Activated naive CD8-positive, alpha-beta T cell treated with anti-CD3 and anti-CD28 coated beads, Interleukin-2, amount 50 U/mL, for 24 hours (primary cell): ENCODE measurements at regions not wholly inside any gene's neighbourhood (a gene's known extent, or its start where the extent isn't known, plus 50 kb on each side); places are given as distances from the start of the nearest gene placed in this dataset.

Experiments
- ATAC-seq: fragments of 150-1000 bp; cut with Tn5 transposase; one replicate; pipeline ENCODE4 v1.10.0; 2021
- DNase-seq: peaks from one replicate; pipeline ENCODE4 v3.0.0; 2021
- H3K27ac Mint-ChIP-seq: one replicate; pipeline ENCODE4 v1.8.0; 2021; ENCODE audit warnings: mild to moderate bottlenecking, mixed read lengths
- H3K27me3 Mint-ChIP-seq: one replicate; pipeline ENCODE4 v1.8.0; 2021; ENCODE audit warnings: mixed read lengths
- H3K36me3 Mint-ChIP-seq: one replicate; pipeline ENCODE4 v1.8.0; 2021; ENCODE audit warnings: low read depth, mixed read lengths
- H3K4me1 Mint-ChIP-seq: one replicate; pipeline ENCODE4 v1.8.0; 2021; ENCODE audit warnings: mixed read lengths
- H3K4me3 Mint-ChIP-seq: one replicate; pipeline ENCODE4 v1.8.0; 2021; ENCODE audit warnings: mild to moderate bottlenecking, moderate library complexity, mixed read lengths
- H3K9me3 Mint-ChIP-seq: one replicate; pipeline ENCODE4 v1.8.0; 2021; ENCODE audit warnings: mixed read lengths

GRCh38 chr20:50251992-50252511 lies 61.4 kb downstream of the CEBPB start:
- no peaks in the 10 kb centered on the region for H3K9me3 Mint-ChIP-seq
- H3K4me3 Mint-ChIP-seq = no peak overlapping the region
- H3K27me3 Mint-ChIP-seq = peaks cover 8% of the 10 kb centered on the region
- no peak overlapping the region for H3K27ac Mint-ChIP-seq
- ATAC-seq = no peak
- no peaks in the 10 kb centered on the region for H3K36me3 Mint-ChIP-seq
- DNase-seq = no peak
- no peaks in the 10 kb centered on the region for H3K4me1 Mint-ChIP-seq

DNA sequence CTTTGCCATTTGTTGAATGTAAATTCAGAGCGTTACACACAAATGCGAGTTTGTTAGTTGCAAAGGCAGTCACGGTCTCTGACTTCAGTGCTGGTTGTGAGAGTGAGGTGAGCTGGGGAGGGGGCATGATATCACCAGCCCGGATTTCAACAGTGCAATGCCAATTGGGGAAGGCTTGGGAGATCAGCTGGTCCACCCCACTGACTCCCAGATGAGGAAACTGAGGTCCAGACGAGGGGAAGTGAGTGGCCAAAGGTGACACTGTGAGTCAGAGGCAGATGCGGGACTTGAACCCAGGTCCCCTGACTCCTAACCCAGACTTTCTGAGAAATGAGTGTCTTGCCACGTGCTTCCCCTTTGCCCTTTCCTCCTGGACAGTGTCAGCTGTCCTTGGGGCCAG lies 62.1 kb downstream of the CEBPB start:
- H3K9me3 Mint-ChIP-seq = no peaks in the 10 kb centered on the region
- peaks cover 8% of the 10 kb centered on the region for H3K27me3 Mint-ChIP-seq
- DNase-seq (no peak), ATAC-seq (no peak)
- H3K27ac Mint-ChIP-seq = no peak overlapping the region
- no peaks in the 10 kb centered on the region for H3K4me1 Mint-ChIP-seq
- no peaks in the 10 kb centered on the region for H3K36me3 Mint-ChIP-seq
- H3K4me3 Mint-ChIP-seq = no peak overlapping the region

DNA sequence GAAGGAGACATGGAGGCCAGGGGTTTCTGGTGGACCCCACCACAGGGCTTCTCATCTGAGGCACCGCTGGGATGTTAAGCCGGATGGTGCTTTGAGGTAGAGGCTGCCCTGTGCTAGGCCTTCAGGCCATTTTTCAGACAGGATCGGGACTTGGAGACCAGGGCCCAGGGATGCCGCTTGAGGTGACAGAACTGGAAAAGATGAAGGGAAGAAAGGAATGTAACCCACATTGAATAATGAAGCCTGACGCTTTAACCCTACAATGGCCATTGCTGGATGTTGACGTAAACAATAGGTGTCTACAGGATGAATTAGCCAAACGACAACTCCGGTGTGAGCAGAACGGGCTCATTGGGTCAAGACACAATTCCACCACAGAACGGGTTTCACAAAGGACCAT lies 62.5 kb downstream of the CEBPB start:
- no peak overlapping the region for H3K27ac Mint-ChIP-seq

DNA sequence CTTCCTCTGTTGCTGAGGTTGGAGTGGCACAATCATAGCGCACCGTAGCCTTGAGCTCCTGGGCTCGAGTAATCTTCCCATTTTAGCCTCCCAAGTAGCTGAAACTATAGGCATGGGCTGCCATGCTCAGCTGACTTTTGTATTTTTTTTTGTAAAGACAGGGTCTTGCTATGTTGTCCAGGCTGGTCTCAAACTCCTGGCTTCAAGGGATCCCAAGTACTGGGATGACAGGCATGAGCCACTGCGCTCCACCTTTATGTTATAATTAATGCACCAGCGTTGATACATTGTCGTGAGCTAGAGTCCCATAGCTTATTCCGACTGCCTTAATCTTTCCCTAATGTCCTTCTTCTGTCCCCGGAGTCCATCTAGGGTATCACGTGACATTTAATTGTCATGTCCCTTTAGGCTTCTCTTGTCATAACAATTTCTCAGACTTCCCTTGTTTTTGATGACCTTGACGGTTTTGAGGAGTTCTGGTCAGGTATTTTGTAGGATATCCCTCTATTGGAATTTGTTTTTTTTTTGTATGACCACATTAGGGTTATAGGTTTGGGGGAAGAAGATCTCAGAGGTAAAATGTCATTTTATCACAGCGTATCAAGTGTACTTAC lies 63.9 kb downstream of the CEBPB start:
- no peaks in the 10 kb centered on the region for H3K9me3 Mint-ChIP-seq
- no peak overlapping the region for H3K4me3 Mint-ChIP-seq
- no peak for ATAC-seq

More for the DNA sequence above, 62.5 kb downstream of the CEBPB start:
- ATAC-seq (no peak), DNase-seq (no peak)
- Mint-ChIP-seq H3K9me3 (no peaks in the 10 kb centered on the region), H3K4me1 (no peaks in the 10 kb centered on the region), H3K27me3 (peaks cover 8% of the 10 kb centered on the region), H3K4me3 (no peak overlapping the region), H3K36me3 (no peaks in the 10 kb centered on the region)

DNA sequence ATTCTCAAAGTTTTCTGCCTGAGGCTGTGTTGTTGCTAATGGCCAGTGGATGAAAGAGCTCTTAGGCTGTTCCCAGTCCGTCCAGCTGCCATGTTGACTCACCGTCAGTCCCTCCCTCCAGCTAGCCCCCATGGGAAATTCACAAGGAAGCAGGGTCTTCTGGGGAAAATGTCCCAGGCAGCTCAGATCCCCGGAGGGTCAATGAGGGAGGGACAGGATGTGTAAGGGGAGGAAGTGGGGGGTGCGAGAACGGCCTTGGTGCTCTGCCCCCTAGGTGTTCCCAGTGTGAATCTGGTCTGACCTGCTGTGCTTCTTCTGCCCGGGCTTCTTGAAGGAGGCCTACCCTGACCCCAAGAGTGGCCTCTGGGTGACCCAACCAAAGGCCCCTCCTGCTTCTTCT lies 65.9 kb downstream of the CEBPB start:
- Mint-ChIP-seq H3K36me3 (no peaks in the 10 kb centered on the region), H3K4me1 (peaks cover 9% of the 10 kb centered on the region), H3K27me3 (peaks cover 10% of the 10 kb centered on the region), H3K4me3 (no peak overlapping the region), H3K9me3 (no peaks in the 10 kb centered on the region), H3K27ac (no peak overlapping the region)
- DNase-seq = no peak
- no peak for ATAC-seq

More for the DNA sequence above, 63.9 kb downstream of the CEBPB start:
- Mint-ChIP-seq H3K27me3 (peaks cover 10% of the 10 kb centered on the region), H3K4me1 (no peaks in the 10 kb centered on the region), H3K36me3 (no peaks in the 10 kb centered on the region), H3K27ac (no peak overlapping the region)
- DNase-seq = no peak

- DNase-seq (no peak), ATAC-seq (no peak)
- H3K27me3 Mint-ChIP-seq = peaks cover 10% of the 10 kb centered on the region
- H3K4me3 Mint-ChIP-seq = no peak overlapping the region
- H3K9me3 Mint-ChIP-seq = no peaks in the 10 kb centered on the region
- H3K27ac Mint-ChIP-seq = no peak overlapping the region
- H3K4me1 Mint-ChIP-seq = peaks cover 9% of the 10 kb centered on the region
- no peaks in the 10 kb centered on the region for H3K36me3 Mint-ChIP-seq
These were observed 67.2 kb downstream of the CEBPB start for GRCh38 chr20:50257860-50258259.

GRCh38 chr20:50258790-50259483 lies 68.3 kb downstream of the CEBPB start:
- Mint-ChIP-seq H3K4me3 (no peak overlapping the region), H3K27me3 (peaks cover 6% of the 10 kb centered on the region), H3K9me3 (no peaks in the 10 kb centered on the region), H3K4me1 (peaks cover 9% of the 10 kb centered on the region), H3K27ac (no peak overlapping the region), H3K36me3 (no peaks in the 10 kb centered on the region)
- DNase-seq = no peak
- peak; percentile 10 for ATAC-seq

- Mint-ChIP-seq H3K4me3 (no peak overlapping the region), H3K27ac (no peak overlapping the region), H3K4me1 (peaks cover 9% of the 10 kb centered on the region), H3K36me3 (no peaks in the 10 kb centered on the region), H3K27me3 (peaks cover 4% of the 10 kb centered on the region), H3K9me3 (no peaks in the 10 kb centered on the region)
- ATAC-seq (no peak), DNase-seq (no peak)
These were observed 69.3 kb downstream of the CEBPB start for GRCh38 chr20:50259705-50260478.

GRCh38 chr20:50260479-50261221 lies 70.0 kb downstream of the CEBPB start:
- Mint-ChIP-seq H3K4me3 (no peak overlapping the region), H3K9me3 (no peaks in the 10 kb centered on the region), H3K27ac (no peak overlapping the region), H3K4me1 (peaks cover 9% of the 10 kb centered on the region), H3K27me3 (peaks cover 4% of the 10 kb centered on the region), H3K36me3 (no peaks in the 10 kb centered on the region)
- DNase-seq = no peak
- no peak for ATAC-seq

- DNase-seq = no peak
- Mint-ChIP-seq H3K36me3 (no peaks in the 10 kb centered on the region), H3K4me1 (peaks cover 9% of the 10 kb centered on the region), H3K27me3 (peaks cover 4% of the 10 kb centered on the region), H3K27ac (no peak overlapping the region), H3K9me3 (no peaks in the 10 kb centered on the region), H3K4me3 (no peak overlapping the region)
- ATAC-seq = no peak
These were observed 71.0 kb downstream of the CEBPB start for GRCh38 chr20:50261471-50262212.

DNA sequence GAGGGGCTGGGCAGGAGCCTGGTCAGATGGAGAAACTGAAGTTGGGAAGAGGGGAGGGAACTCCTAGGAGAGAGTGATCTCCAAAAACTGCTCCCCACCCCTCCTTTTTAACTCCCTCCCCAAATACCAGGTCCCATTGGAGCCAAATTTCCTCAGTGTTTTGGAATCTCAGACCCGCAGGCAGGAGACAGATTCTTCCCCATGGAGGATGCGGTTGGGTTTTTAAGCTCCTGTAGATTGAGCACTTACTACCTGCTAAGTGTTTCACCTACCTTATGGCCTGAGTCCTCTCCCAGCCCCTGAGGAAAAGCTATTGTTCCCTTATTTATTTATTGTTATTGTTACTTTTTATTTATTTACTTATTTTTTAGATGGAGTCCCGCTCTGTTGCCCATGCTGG lies 73.2 kb downstream of the CEBPB start:
- H3K27me3 Mint-ChIP-seq = peaks cover 2% of the 10 kb centered on the region
- no peaks in the 10 kb centered on the region for H3K36me3 Mint-ChIP-seq
- DNase-seq (no peak), ATAC-seq (no peak)
- H3K27ac Mint-ChIP-seq = no peak overlapping the region
- no peaks in the 10 kb centered on the region for H3K9me3 Mint-ChIP-seq
- peaks cover 9% of the 10 kb centered on the region for H3K4me1 Mint-ChIP-seq
- no peak overlapping the region for H3K4me3 Mint-ChIP-seq

DNA sequence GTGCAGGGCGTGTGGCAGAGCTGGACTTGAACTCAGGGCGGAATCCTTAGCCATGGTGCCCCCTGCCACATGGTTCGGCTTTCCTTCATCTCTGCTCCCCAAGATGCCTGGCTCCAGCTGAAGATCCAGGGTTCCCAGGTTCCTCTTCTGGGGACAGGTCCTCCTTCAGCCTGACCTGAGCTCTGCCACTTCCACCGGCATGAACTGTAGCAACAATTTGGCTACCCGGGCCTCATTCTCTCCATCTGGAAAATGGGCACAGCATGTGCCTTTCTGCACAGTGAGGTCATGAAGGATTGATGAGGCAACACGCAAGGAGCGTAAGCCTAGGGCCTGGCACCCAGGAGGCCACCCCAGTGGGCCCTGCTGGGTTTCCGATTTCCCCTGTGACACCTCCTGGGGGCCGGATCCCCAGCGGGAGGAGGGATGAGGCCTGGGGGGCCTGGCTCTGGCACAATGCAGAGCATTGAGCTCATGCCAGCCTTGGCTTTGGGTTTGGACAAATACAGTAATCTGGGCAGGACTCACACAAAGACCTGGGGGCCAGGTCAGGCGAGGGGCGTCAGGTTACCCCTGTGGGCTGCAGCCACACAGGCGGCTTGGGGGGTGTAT lies 74.0 kb downstream of the CEBPB start:
- H3K27ac Mint-ChIP-seq = no peak overlapping the region
- ATAC-seq (no peak), DNase-seq (no peak)

GRCh38 chr20:50265245-50265946 lies 74.8 kb downstream of the CEBPB start:
- no peak for DNase-seq
- no peak for ATAC-seq
- Mint-ChIP-seq H3K4me3 (no peak overlapping the region), H3K36me3 (no peaks in the 10 kb centered on the region), H3K9me3 (no peaks in the 10 kb centered on the region), H3K27ac (no peak overlapping the region), H3K27me3 (peaks cover 7% of the 10 kb centered on the region), H3K4me1 (peaks cover 5% of the 10 kb centered on the region)

More for the DNA sequence above, 74.0 kb downstream of the CEBPB start:
- no peaks in the 10 kb centered on the region for H3K27me3 Mint-ChIP-seq
- no peak overlapping the region for H3K4me3 Mint-ChIP-seq
- no peaks in the 10 kb centered on the region for H3K36me3 Mint-ChIP-seq
- H3K9me3 Mint-ChIP-seq = no peaks in the 10 kb centered on the region
- peaks cover 9% of the 10 kb centered on the region for H3K4me1 Mint-ChIP-seq
